Dedifferentiated amniotic fluid mesenchymal stem cell (primary cell): ENCODE measurements at regions not wholly inside any gene's neighbourhood (a gene's known extent, or its start where the extent isn't known, plus 50 kb on each side); places are given as distances from the start of the nearest gene placed in this dataset.
"Not testable (repeated sequence)": the region's sequence is repeated elsewhere in the genome, so short reads cannot be mapped to it uniquely, and the experiment has no call there.

Experiments used
- DNase-seq: peaks from one replicate; pipeline ENCODE4 v3.0.0-alpha.2; 2016; ENCODE audit errors: extremely low spot score

GRCh38 chr12:97005174-97005573 is 98.1 kb downstream of the NEDD1 start:
- no peak for DNase-seq

GRCh38 chr12:97005646-97006045 is 98.6 kb downstream of the NEDD1 start:
- no peak for DNase-seq

GRCh38 chr12:97006585-97006984 is 99.5 kb downstream of the NEDD1 start:
- no peak for DNase-seq

- no peak for DNase-seq
These were observed 109.1 kb downstream of the NEDD1 start for GRCh38 chr12:97016163-97016562.

GRCh38 chr12:97017213-97017612 is 110.2 kb downstream of the NEDD1 start:
- DNase-seq = no peak

- DNase-seq = no peak
These were observed 115.6 kb downstream of the NEDD1 start for GRCh38 chr12:97022536-97023230.

GRCh38 chr12:97024393-97024792 is 117.3 kb downstream of the NEDD1 start:
- DNase-seq = no peak

GRCh38 chr12:97026901-97027300 is 119.8 kb downstream of the NEDD1 start:
- DNase-seq = no peak

- DNase-seq = no peak
These were observed 120.4 kb downstream of the NEDD1 start for GRCh38 chr12:97027482-97027881.

- DNase-seq = no peak
These were observed 131.1 kb downstream of the NEDD1 start for GRCh38 chr12:97038131-97038530.

- no peak for DNase-seq
These were observed 131.8 kb downstream of the NEDD1 start for GRCh38 chr12:97038834-97039233.

- DNase-seq = no peak
These were observed 139.8 kb downstream of the NEDD1 start for GRCh38 chr12:97046901-97047300.

- no peak for DNase-seq
These were observed 140.3 kb downstream of the NEDD1 start for GRCh38 chr12:97047361-97047760.

- no peak for DNase-seq
These were observed 141.5 kb downstream of the NEDD1 start for GRCh38 chr12:97048421-97049035.

- DNase-seq = no peak
These were observed 143.5 kb downstream of the NEDD1 start for GRCh38 chr12:97050509-97050908.

GRCh38 chr12:97051341-97051740 is 144.3 kb downstream of the NEDD1 start:
- no peak for DNase-seq

GRCh38 chr12:97061171-97061570 is 154.1 kb downstream of the NEDD1 start:
- DNase-seq = no peak

- no peak for DNase-seq
These were observed 156.4 kb downstream of the NEDD1 start for GRCh38 chr12:97063292-97063935.

GRCh38 chr12:97075161-97075933 is 168.3 kb downstream of the NEDD1 start:
- no peak for DNase-seq

GRCh38 chr12:97075934-97076630 is 169.0 kb downstream of the NEDD1 start:
- no peak for DNase-seq

GRCh38 chr12:97076912-97077311 is 169.9 kb downstream of the NEDD1 start:
- not testable (repeated sequence) for DNase-seq

- DNase-seq = no peak
These were observed 175.0 kb downstream of the NEDD1 start for GRCh38 chr12:97082029-97082428.
